ENCODE measurements at regions not wholly inside any gene's neighbourhood (a gene's known extent, or its start where the extent isn't known, plus 50 kb on each side); places are given as distances from the start of the nearest gene placed in this dataset.

DNA sequence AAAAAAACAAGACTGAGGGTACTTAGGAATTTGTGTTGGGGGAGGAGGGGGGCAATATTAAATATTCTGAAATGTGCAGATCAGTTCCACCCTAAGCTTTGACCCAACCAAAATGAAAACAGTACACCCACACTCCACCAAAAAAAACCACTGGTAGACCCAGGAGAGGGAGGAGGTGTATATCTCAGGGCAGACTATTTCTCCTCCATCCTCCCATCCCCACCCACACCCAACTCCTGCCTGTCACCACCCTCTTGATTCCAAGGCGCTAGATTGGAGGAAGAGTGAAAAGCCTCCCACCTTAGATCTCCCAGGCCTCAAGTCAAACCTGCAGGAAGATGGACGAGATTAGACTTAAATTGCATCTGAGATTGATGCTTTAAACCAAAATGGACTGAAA is 76.6 kb upstream of the SRD5A3 start:
- no peak for TF ChIP-seq CTCF (optimal IDR thresholded peaks at IDR 0.05 in 1 of 3, IDR thresholded peaks at IDR 0.05 in 1 of 3, conservative IDR thresholded peaks at IDR 0.05 in 1 of 3; ENCODE audit: extremely low read depth in 1 of 3, insufficient read depth in 2 of 3, low read length in 3 of 3)
- no peak for TF ChIP-seq EZH2 (IDR thresholded peaks at IDR 0.05; ENCODE audit: low read length)

Measured in keratinocyte (primary cell).